ENCODE measurements at regions not wholly inside any gene's neighbourhood (a gene's known extent, or its start where the extent isn't known, plus 50 kb on each side); places are given as distances from the start of the nearest gene placed in this dataset.
"Not testable (repeated sequence)": the region's sequence is repeated elsewhere in the genome, so short reads cannot be mapped to it uniquely, and the experiment has no call there.

- H3K36me3 ChIP-seq (ENCODE audit: insufficient read depth, low read length), result no peaks in the 10 kb centered on the region
- H3K79me2 ChIP-seq (ENCODE audit: insufficient read depth, low read length), result no peaks in the 10 kb centered on the region
- H3K9me2 ChIP-seq (ENCODE audit: low read depth, low read length), result no peaks in the 10 kb centered on the region
- no peak overlapping the region for H2AFZ ChIP-seq (ENCODE audit: low read length)
- H3F3A ChIP-seq (ENCODE audit: insufficient read depth, low read length), result no peaks in the 10 kb centered on the region
- H3K27me3 ChIP-seq (ENCODE audit: insufficient read depth, low read length), result no peaks in the 10 kb centered on the region
- H3K4me1 ChIP-seq (ENCODE audit: insufficient read depth, low read length, severe bottlenecking), result no peaks in the 10 kb centered on the region
- H3K4me3 ChIP-seq (ENCODE audit: low read depth, low read length, poor library complexity, severe bottlenecking), result no peak overlapping the region
- no peaks in the 10 kb centered on the region for H3K9me3 ChIP-seq (ENCODE audit: low read length)
- H3K27ac ChIP-seq (ENCODE audit: low read depth, low read length, poor library complexity, severe bottlenecking), result no peak overlapping the region
- H3K4me2 ChIP-seq (ENCODE audit: low read length), result no peak overlapping the region
- no peaks in the 10 kb centered on the region for H4K20me1 ChIP-seq (ENCODE audit: insufficient read depth, low read length)
- no peak overlapping the region for H3K9ac ChIP-seq (ENCODE audit: low read length)
- no peak for TF ChIP-seq CTCF (IDR thresholded peaks at IDR 0.05; ENCODE audit: low read length)
- TF ChIP-seq EZH2 (IDR thresholded peaks at IDR 0.05; ENCODE audit: borderline replicate concordance, low read length), result no peak
These were observed 343.8 kb downstream of the SUCLG1 start for GRCh38 chr2:84115173-84115857.

- H3K9me3 ChIP-seq (ENCODE audit: low read length); H3K9ac ChIP-seq (ENCODE audit: low read length); H2AFZ ChIP-seq (ENCODE audit: low read length); H3K36me3 ChIP-seq (ENCODE audit: insufficient read depth, low read length); H4K20me1 ChIP-seq (ENCODE audit: insufficient read depth, low read length); H3K27ac ChIP-seq (ENCODE audit: low read depth, low read length, poor library complexity, severe bottlenecking); H3K9me2 ChIP-seq (ENCODE audit: low read depth, low read length); H3K27me3 ChIP-seq (ENCODE audit: insufficient read depth, low read length); H3F3A ChIP-seq (ENCODE audit: insufficient read depth, low read length); H3K4me1 ChIP-seq (ENCODE audit: insufficient read depth, low read length, severe bottlenecking); H3K79me2 ChIP-seq (ENCODE audit: insufficient read depth, low read length); H3K4me3 ChIP-seq (ENCODE audit: low read depth, low read length, poor library complexity, severe bottlenecking); H3K4me2 ChIP-seq (ENCODE audit: low read length): not testable (repeated sequence)
These were observed 355.1 kb downstream of the SUCLG1 start for GRCh38 chr2:84103816-84104527.

- H3K9ac ChIP-seq (ENCODE audit: low read length), result no peak overlapping the region
- no peaks in the 10 kb centered on the region for H3K9me2 ChIP-seq (ENCODE audit: low read depth, low read length)
- no peaks in the 10 kb centered on the region for H3K36me3 ChIP-seq (ENCODE audit: insufficient read depth, low read length)
- no peak overlapping the region for H3K27ac ChIP-seq (ENCODE audit: low read depth, low read length, poor library complexity, severe bottlenecking)
- H3K27me3 ChIP-seq (ENCODE audit: insufficient read depth, low read length), result no peaks in the 10 kb centered on the region
- no peaks in the 10 kb centered on the region for H3K79me2 ChIP-seq (ENCODE audit: insufficient read depth, low read length)
- no peak overlapping the region for H2AFZ ChIP-seq (ENCODE audit: low read length)
- H3F3A ChIP-seq (ENCODE audit: insufficient read depth, low read length), result no peaks in the 10 kb centered on the region
- H4K20me1 ChIP-seq (ENCODE audit: insufficient read depth, low read length), result no peaks in the 10 kb centered on the region
- H3K4me3 ChIP-seq (ENCODE audit: low read depth, low read length, poor library complexity, severe bottlenecking), result no peak overlapping the region
- H3K4me2 ChIP-seq (ENCODE audit: low read length), result no peak overlapping the region
- TF ChIP-seq CTCF (IDR thresholded peaks at IDR 0.05; ENCODE audit: low read length) (no peak), EZH2 (IDR thresholded peaks at IDR 0.05; ENCODE audit: borderline replicate concordance, low read length) (no peak)
- H3K9me3 ChIP-seq (ENCODE audit: low read length), result no peaks in the 10 kb centered on the region
- H3K4me1 ChIP-seq (ENCODE audit: insufficient read depth, low read length, severe bottlenecking), result no peaks in the 10 kb centered on the region
These were observed 356.8 kb downstream of the SUCLG1 start for GRCh38 chr2:84102274-84102673.

- H2AFZ ChIP-seq (ENCODE audit: low read length), result no peak overlapping the region
- H3K4me1 ChIP-seq (ENCODE audit: insufficient read depth, low read length, severe bottlenecking), result no peaks in the 10 kb centered on the region
- H3K9me3 ChIP-seq (ENCODE audit: low read length), result no peaks in the 10 kb centered on the region
- H3K9ac ChIP-seq (ENCODE audit: low read length), result no peak overlapping the region
- no peaks in the 10 kb centered on the region for H3F3A ChIP-seq (ENCODE audit: insufficient read depth, low read length)
- TF ChIP-seq CTCF (IDR thresholded peaks at IDR 0.05; ENCODE audit: low read length) (no peak), EZH2 (IDR thresholded peaks at IDR 0.05; ENCODE audit: borderline replicate concordance, low read length) (no peak)
- H3K79me2 ChIP-seq (ENCODE audit: insufficient read depth, low read length), result no peaks in the 10 kb centered on the region
- no peak overlapping the region for H3K27ac ChIP-seq (ENCODE audit: low read depth, low read length, poor library complexity, severe bottlenecking)
- no peaks in the 10 kb centered on the region for H3K9me2 ChIP-seq (ENCODE audit: low read depth, low read length)
- no peaks in the 10 kb centered on the region for H3K27me3 ChIP-seq (ENCODE audit: insufficient read depth, low read length)
- no peaks in the 10 kb centered on the region for H3K36me3 ChIP-seq (ENCODE audit: insufficient read depth, low read length)
- H3K4me2 ChIP-seq (ENCODE audit: low read length), result no peak overlapping the region
- H3K4me3 ChIP-seq (ENCODE audit: low read depth, low read length, poor library complexity, severe bottlenecking), result no peak overlapping the region
- H4K20me1 ChIP-seq (ENCODE audit: insufficient read depth, low read length), result no peaks in the 10 kb centered on the region
These were observed 370.4 kb downstream of the SUCLG1 start for GRCh38 chr2:84088656-84089055.
